ENCODE measurements at regions not wholly inside any gene's neighbourhood (a gene's known extent, or its start where the extent isn't known, plus 50 kb on each side); places are given as distances from the start of the nearest gene placed in this dataset.
A peak's percentile ranks its signal among the peaks of the same experiment; 100 is the strongest.

DNA sequence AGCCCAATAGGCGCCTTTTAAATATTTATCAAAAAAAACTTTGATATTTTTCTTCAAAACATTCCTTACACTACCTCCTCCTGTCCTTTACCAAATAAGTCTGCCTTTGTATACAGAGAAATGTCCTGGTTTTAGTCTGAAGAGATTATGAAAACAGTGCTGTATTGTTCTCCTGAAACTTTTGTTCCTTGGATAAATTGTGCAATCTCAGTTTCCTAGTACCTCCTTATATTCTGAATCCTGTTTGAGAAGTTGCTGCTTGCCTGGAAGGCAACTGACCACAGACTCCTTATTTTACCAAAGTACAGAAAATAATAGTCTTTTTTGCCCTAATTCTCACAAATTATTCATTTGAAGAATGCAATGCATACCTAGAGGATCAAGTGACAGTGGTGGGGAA lies 349.5 kb downstream of the EPHA7 start:
- H3K14ac ChIP-seq (ENCODE audit: insufficient read depth, low read length) = no peak overlapping the region
- no peak overlapping the region for H3K27ac ChIP-seq (ENCODE audit: insufficient read length, low read depth, low read length)
- H4K5ac ChIP-seq (ENCODE audit: insufficient read length, low read depth, low read length) = no peak overlapping the region
- no peak overlapping the region for H2BK120ac ChIP-seq (ENCODE audit: low read depth, low read length, poor library complexity, severe bottlenecking)
- no peak overlapping the region for H2BK20ac ChIP-seq (ENCODE audit: low read depth, low read length, poor library complexity, severe bottlenecking)
- Mint-ChIP-seq H3K36me3 (ENCODE audit: insufficient read depth in 1 of 3, low read depth in 3 of 3) (peaks cover 5 to 14% (median 6%) of the 10 kb centered on the region in 3 experiments; a peak in 6 of 7 replicates), H3K9me3 (peaks cover 6 to 11% of the 10 kb centered on the region in 2 experiments), H3K4me1 (no peaks in the 10 kb centered on the region; a peak in 1 of 4 replicates), H3K4me3 (no peak overlapping the region), H3K27me3 (ENCODE audit: low read depth) (no peaks in the 10 kb centered on the region), H3K27ac (peak overlapping the region in 1 of 3 experiments; percentile 70; a peak in 1 of 7 replicates)
- no peak overlapping the region for H2BK15ac ChIP-seq (ENCODE audit: low read depth, low read length)
- WGBS (ENCODE audit: extremely low coverage, insufficient read length, low lambda C conversion rate) = no CpG with 5 or more reads among the region's 1 CpG
- no peak overlapping the region for H3K23ac ChIP-seq (ENCODE audit: insufficient read length, low read depth, low read length)
- no peak overlapping the region for H2AFZ ChIP-seq (ENCODE audit: low read length)
- H4K20me1 ChIP-seq (ENCODE audit: control insufficient read depth, insufficient read depth, insufficient read length) = no peaks in the 10 kb centered on the region
- no peaks in the 10 kb centered on the region for H3K27me3 ChIP-seq (ENCODE audit: insufficient read depth, low read length)
- H3K4me2 ChIP-seq (ENCODE audit: insufficient read depth, insufficient read length, low read length) = no peak overlapping the region
- no peak for DNase-seq
- H2BK5ac ChIP-seq (ENCODE audit: insufficient read length, low read length) = no peak overlapping the region
- no peak overlapping the region for H2BK12ac ChIP-seq (ENCODE audit: insufficient read length, low read depth, low read length)
- no peak overlapping the region for H3K56ac ChIP-seq (ENCODE audit: insufficient read length, low read depth, low read length)
- H4K8ac ChIP-seq (replicated peaks; ENCODE audit: insufficient read length, low read depth, low read length) = no peak overlapping the region
- no peak overlapping the region for H3K18ac ChIP-seq (ENCODE audit: insufficient read length, low read depth, low read length)
- H3K4me1 ChIP-seq (ENCODE audit: insufficient read depth, low read length) = no peaks in the 10 kb centered on the region
- H3K4ac ChIP-seq (ENCODE audit: low read depth, low read length) = no peak overlapping the region
- H3T11ph ChIP-seq (ENCODE audit: low read length) = no peak overlapping the region
- H3K9me3 ChIP-seq (ENCODE audit: control insufficient read depth, low read depth, low read length) = no peaks in the 10 kb centered on the region
- no peaks in the 10 kb centered on the region for H3K79me2 ChIP-seq (ENCODE audit: insufficient read depth, low read length)
- no peak overlapping the region for H3K9ac ChIP-seq (ENCODE audit: extremely low read depth, insufficient read length, low read length)
- H2AK5ac ChIP-seq (ENCODE audit: insufficient read length, low read length) = no peak overlapping the region
- H4K91ac ChIP-seq (ENCODE audit: insufficient read length, low read depth, low read length) = no peak overlapping the region
- no peaks in the 10 kb centered on the region for H3K23me2 ChIP-seq (ENCODE audit: insufficient read length, low read depth, low read length, poor library complexity, severe bottlenecking)
- H3K79me1 ChIP-seq (ENCODE audit: insufficient read depth, low read depth, low read length, poor library complexity, severe bottlenecking) = no peaks in the 10 kb centered on the region
- TF ChIP-seq CTCF (conservative IDR thresholded peaks at IDR 0.05) = no peak

Measured in H9 (cell line).